ENCODE measurements at regions not wholly inside any gene's neighbourhood (a gene's known extent, or its start where the extent isn't known, plus 50 kb on each side); places are given as distances from the start of the nearest gene placed in this dataset.

DNA sequence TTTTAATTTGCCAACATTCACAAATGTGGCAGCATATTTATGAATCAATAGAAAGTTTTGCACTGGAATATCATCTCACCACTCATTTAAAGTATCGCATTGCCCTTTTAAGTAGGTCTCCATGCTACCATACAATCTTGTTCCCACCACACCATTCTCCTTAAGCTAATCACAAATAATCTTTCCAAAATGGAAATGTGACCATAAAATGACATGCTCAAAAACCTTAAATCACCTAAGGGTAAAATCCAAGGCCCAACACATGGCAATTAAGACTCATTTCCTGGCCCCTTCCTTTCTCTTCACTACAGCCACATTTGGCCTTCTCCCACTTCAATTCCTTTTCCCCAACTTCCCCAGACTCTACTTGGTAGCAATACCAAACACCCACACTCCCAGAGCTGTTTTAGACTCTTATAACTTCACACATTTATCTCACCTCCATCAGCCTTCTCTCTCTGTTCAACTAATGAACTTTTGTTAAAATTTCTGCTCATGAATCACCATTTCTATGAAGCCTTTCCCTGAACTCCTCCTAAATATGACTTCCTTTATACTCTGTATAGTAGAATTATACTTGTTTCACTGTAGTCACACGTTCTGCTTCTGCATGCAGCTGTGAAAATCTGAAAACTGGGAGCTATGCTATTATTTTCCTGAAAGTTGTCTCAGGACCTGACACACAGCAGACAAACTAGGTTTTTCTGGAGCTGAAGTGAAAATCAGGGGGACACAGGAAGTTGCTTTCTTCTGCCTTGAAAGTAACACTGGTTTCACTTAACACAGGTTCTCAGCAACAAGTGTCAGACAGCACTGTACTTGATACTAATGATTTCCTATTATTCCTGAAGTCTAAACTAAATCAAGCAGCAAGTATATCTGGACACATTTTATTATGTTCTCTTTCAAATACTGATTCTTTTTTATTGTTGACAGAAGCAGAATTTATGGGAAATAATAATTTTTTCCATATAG lies 303.9 kb downstream of the ZEB2 start:
- intact Hi-C loops (cut with micrococcal nuclease): no loop called here
- no peaks in the 10 kb centered on the region for H3K27me3 ChIP-seq (ENCODE audit: low read depth)
- no peaks in the 10 kb centered on the region for H3K36me3 ChIP-seq
- H3K27ac ChIP-seq (replicated peaks): no peak overlapping the region
- H3K9me3 ChIP-seq (replicated peaks): no peaks in the 10 kb centered on the region
- peaks cover 37% of the 10 kb centered on the region for H3K4me1 ChIP-seq
- TF ChIP-seq CTCF (IDR thresholded peaks at IDR 0.05; ENCODE audit: borderline replicate concordance): no peak
- no peak overlapping the region for H3K4me3 ChIP-seq
- DNase-seq: no peak

GRCh38 chr2:144215207-144215606 lies 304.7 kb downstream of the ZEB2 start:
- no peaks in the 10 kb centered on the region for H3K27me3 ChIP-seq (ENCODE audit: low read depth)
- DNase-seq: no peak
- no peaks in the 10 kb centered on the region for H3K9me3 ChIP-seq (replicated peaks)
- H3K4me1 ChIP-seq: peaks cover 31% of the 10 kb centered on the region
- TF ChIP-seq CTCF (IDR thresholded peaks at IDR 0.05; ENCODE audit: borderline replicate concordance): no peak
- no peak overlapping the region for H3K27ac ChIP-seq (replicated peaks)
- H3K4me3 ChIP-seq: no peak overlapping the region
- intact Hi-C loops (cut with micrococcal nuclease): no loop called here
- peaks cover 7% of the 10 kb centered on the region for H3K36me3 ChIP-seq

GRCh38 chr2:144213797-144214196 lies 306.1 kb downstream of the ZEB2 start:
- no peak for DNase-seq
- Histone ChIP-seq H3K36me3 (peaks cover 10% of the 10 kb centered on the region), H3K4me1 (peaks cover 25% of the 10 kb centered on the region), H3K9me3 (replicated peaks) (no peaks in the 10 kb centered on the region), H3K27me3 (ENCODE audit: low read depth) (no peaks in the 10 kb centered on the region), H3K4me3 (no peak overlapping the region), H3K27ac (replicated peaks) (no peak overlapping the region)
- TF ChIP-seq CTCF (IDR thresholded peaks at IDR 0.05; ENCODE audit: borderline replicate concordance): no peak
- intact Hi-C loops (cut with micrococcal nuclease): no loop called here

GRCh38 chr2:144211826-144212225 lies 308.1 kb downstream of the ZEB2 start:
- H3K4me1 ChIP-seq: peaks cover 12% of the 10 kb centered on the region
- no peak for TF ChIP-seq CTCF (IDR thresholded peaks at IDR 0.05; ENCODE audit: borderline replicate concordance)
- intact Hi-C loops (cut with micrococcal nuclease): no loop called here
- H3K9me3 ChIP-seq (replicated peaks): no peaks in the 10 kb centered on the region
- no peaks in the 10 kb centered on the region for H3K27me3 ChIP-seq (ENCODE audit: low read depth)
- no peak for DNase-seq
- H3K27ac ChIP-seq (replicated peaks): no peak overlapping the region
- H3K36me3 ChIP-seq: peaks cover 25% of the 10 kb centered on the region
- H3K4me3 ChIP-seq: no peak overlapping the region

- Histone ChIP-seq H3K36me3 (peaks cover 25% of the 10 kb centered on the region), H3K9me3 (replicated peaks) (no peaks in the 10 kb centered on the region), H3K27ac (replicated peaks) (no peak overlapping the region), H3K4me3 (no peak overlapping the region), H3K27me3 (ENCODE audit: low read depth) (no peaks in the 10 kb centered on the region), H3K4me1 (peaks cover 5% of the 10 kb centered on the region)
- intact Hi-C loops (cut with micrococcal nuclease): no loop called here
- no peak for DNase-seq
- TF ChIP-seq CTCF (IDR thresholded peaks at IDR 0.05; ENCODE audit: borderline replicate concordance): no peak
Observed at GRCh38 chr2:144211065-144211464, 308.9 kb downstream of the ZEB2 start.
